ENCODE measurements at regions not wholly inside any gene's neighbourhood (a gene's known extent, or its start where the extent isn't known, plus 50 kb on each side); places are given as distances from the start of the nearest gene placed in this dataset.
"Not testable (repeated sequence)": the region's sequence is repeated elsewhere in the genome, so short reads cannot be mapped to it uniquely, and the experiment has no call there.

GRCh38 chr4:27368781-27369180 is 508.1 kb downstream of the STIM2 start:
- no peak for DNase-seq

- no peak for DNase-seq
Observed at GRCh38 chr4:27381815-27382214, 521.2 kb downstream of the STIM2 start.

DNA sequence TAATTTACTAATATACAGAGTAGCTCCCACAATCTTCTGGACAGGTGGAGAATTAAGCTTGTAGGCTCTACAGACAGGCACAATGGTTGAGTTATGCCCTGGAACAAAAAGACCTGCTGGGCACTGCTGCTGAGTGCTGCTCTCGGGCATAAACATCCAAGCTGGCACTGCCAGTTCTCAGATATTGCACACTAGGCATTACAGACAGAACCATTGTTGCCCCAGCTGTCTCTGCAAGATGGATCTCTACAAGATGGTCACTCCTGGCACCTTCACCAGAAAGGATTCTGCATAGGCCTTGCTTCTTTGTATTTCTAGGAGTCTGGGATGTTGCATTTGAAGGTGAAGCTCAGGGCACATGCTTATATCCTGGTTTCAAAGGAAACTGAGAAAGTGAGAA is 527.1 kb downstream of the STIM2 start:
- no peak for DNase-seq

GRCh38 chr4:27397886-27398285 is 537.2 kb downstream of the STIM2 start:
- DNase-seq: no peak

GRCh38 chr4:27398631-27399310 is 538.1 kb downstream of the STIM2 start:
- no peak for DNase-seq

GRCh38 chr4:27407616-27408015 is 547.0 kb downstream of the STIM2 start:
- DNase-seq: no peak

- no peak for DNase-seq
Observed at GRCh38 chr4:27412613-27413012, 552.0 kb downstream of the STIM2 start.

DNA sequence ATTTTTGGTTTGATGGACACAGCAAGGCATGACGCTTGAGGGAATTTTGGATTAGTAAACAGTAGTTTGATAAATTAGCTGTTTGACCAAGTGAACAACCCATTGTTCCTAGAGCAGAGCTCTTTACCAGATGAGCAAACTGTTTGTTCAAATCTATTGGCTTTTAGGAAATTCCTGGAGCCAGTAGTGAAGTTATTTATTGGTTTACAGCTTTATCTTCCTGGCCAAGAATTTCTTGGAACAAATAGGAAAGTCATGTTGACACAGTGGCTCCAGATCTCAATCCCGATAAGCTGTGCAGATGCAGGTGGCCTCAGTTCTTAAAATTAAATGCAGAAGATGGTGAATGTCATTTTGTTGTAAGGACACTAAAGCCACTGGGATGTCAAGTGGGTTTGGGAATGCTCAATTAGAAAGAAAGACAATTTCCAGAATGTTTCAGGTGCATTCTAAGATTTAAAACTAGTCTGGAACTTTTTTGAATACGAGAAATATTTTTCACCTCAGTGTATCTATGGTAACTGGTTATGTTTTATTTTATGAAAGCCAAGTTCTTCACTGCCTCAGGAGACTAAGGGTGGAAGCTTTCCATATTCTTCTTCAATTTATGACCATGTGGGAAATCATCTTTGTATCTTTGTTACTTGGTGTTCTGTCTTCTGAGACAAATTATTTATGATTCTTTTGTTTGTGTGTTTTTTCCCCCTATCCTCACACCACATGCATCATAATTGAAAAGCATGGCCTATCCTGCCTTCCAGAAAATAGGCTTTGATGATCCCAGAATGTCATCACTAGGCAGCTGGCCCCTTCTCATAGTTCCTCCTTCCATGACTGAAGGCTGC is 554.5 kb downstream of the STIM2 start:
- no peak for DNase-seq

- DNase-seq: no peak
Observed at GRCh38 chr4:27428661-27429060, 568.0 kb downstream of the STIM2 start.

- no peak for DNase-seq
Observed at GRCh38 chr4:27429364-27429871, 568.8 kb downstream of the STIM2 start.

- no peak for DNase-seq
Observed at GRCh38 chr4:27442146-27442545, 581.5 kb downstream of the STIM2 start.

- DNase-seq: not testable (repeated sequence)
Observed at GRCh38 chr4:27442661-27443060, 582.0 kb downstream of the STIM2 start.

DNA sequence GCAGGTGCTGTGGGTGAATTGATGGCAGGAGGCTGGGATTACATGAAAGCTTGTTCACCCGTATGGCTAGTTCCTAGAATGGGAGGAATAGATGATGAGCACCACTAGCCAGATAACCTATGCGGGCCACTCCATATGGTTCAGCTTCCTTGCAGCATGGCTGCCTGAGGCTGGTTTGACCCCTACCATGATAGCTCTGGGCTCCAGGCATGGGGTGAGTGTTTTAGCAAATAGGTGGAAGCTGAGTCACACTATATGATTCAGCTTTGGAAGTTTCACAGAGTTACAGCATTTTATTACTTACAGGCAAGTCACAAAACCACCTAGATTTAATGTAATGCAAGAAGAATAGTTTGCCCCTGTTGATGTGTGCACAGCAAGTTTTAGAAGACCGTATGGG is 603.2 kb downstream of the STIM2 start:
- no peak for DNase-seq

DNA sequence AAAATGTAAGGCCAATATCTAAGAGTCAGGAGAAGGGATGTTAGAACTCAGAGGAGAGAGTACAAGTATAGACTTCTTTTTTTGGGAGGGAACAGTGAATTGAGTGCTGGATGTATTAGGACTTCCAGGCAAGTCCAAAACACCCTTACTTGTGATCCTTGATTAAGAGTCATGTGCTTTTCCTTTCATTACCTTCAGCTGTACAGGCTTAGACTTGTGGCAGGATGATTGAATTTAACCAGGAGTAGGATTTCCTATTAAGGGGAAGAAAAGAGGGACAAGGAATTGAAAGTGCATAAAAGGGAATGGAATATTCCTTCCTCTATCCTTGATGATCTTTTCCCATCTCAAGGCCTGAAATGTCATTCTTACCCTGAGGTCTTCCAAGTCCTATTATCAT is 606.7 kb downstream of the STIM2 start:
- DNase-seq: no peak

GRCh38 chr4:27472364-27472763 is 611.7 kb downstream of the STIM2 start:
- DNase-seq: no peak

- DNase-seq: no peak
Observed at GRCh38 chr4:27474691-27475090, 614.0 kb downstream of the STIM2 start.

DNA sequence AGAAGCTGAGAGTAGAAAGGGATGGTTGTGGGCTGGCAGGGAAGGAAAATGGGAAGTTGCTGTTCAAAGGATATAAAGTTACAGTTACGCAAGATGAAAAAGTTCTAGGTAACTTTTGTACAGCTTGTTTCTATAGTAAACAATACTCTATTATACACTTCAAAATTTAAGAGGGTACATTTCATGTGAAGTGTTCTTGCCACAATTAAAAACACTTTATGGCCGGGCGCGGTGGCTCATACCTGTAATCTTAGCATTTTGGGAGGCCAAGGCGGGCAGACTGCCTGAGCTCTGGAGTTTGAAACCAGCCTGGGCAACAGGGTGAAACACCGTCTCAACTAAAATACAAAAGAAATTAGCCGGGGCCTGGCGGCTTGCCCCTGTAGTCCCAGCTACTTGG is 623.6 kb downstream of the STIM2 start:
- no peak for DNase-seq

- DNase-seq: no peak
Observed at GRCh38 chr4:27490315-27490714, 629.7 kb downstream of the STIM2 start.

DNA sequence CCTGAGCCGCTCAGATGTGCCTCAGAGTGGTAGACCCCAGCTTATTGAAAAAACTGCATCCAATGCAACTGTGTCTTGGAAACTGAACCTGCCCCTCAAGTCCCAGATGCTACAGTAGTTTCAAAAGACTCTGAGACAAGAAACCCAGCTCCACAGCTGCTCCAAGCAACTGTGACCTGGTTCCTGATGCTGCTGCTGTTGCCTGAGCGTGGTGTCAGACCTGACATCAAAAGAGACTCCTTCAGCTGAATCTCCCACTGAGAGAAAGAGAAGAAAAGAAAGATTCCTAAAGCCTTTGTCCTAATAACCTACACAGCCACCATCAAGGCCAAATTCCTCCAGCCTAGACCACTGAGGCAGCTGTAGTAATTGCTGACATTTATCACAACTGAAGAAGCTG is 630.1 kb downstream of the STIM2 start:
- no peak for DNase-seq

DNA sequence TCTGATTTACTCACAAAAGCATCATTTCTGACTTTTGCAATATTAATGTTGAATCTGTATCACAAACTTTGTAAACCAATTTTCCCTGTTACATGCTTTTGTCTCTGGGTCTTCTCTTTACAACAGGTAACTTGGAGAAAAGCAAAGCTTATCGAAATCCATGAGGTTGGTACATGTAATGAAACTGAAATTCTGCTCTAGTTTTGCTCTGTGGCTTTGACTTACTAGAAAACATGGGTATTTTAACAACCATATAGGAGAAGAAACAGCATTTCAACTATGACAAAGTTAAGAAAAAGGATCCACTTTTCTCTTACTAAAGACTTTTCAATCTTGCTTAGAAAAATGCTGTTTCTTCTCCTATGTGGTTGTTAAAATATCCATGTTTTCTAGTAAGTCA is 645.8 kb downstream of the STIM2 start:
- no peak for DNase-seq

GRCh38 chr4:27514711-27515110 is 654.1 kb downstream of the STIM2 start:
- no peak for DNase-seq

- DNase-seq: no peak
Observed at GRCh38 chr4:27515140-27515539, 654.5 kb downstream of the STIM2 start.

DNA sequence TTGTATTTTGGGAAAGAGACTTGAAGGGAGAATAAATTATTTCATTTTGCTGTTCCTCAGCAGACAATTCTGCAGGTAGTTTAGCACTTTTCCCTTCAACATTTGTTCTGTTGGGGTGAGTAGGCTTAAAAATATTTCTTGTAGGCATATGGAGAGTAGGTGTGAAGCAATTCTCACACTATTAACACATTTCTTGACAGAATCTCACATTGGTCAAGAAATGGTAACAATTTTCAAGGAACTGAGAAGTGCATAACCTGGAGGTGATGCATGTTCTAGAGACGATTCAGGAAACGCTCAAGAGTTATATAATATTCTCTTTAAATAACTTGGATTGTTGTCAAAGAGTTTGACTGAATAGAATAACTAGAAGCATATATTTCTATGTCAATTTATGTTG is 658.2 kb downstream of the STIM2 start:
- no peak for DNase-seq

DNA sequence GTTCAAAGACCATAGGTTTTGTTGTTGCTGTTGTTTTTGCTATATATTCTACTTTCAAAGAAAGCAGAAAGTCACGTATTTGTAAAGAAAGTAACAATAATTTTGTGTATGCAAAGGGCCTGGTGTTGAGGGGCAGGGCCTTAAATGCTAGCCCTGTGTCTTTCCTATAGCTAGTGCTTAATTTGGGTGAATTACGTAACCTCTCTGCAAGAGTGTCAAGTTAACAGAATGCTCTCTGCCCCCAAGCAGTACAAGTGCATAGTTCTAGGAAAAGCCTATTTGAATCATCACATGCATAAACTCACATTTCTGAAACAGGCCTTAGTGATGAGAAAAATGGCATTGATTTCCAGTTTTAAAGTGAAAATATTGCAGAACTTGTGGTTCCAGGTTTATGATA is 663.6 kb downstream of the STIM2 start:
- no peak for DNase-seq

Measured in NCI-H2227 treated with DMSO at 0.1 percent for 48 hours (cell line).